GM21360 (cell line): ENCODE measurements at regions not wholly inside any gene's neighbourhood (a gene's known extent, or its start where the extent isn't known, plus 50 kb on each side); places are given as distances from the start of the nearest gene placed in this dataset.
"Not testable (repeated sequence)": the region's sequence is repeated elsewhere in the genome, so short reads cannot be mapped to it uniquely, and the experiment has no call there.

Source experiments
- ATAC-seq: cut with Tn5 transposase; IDR thresholded peaks from one replicate; pipeline ENCODE4 v1.9.1; 2021; ENCODE audit warnings: mild to moderate bottlenecking, moderate library complexity; ENCODE audit not compliant: unreplicated experiment

DNA sequence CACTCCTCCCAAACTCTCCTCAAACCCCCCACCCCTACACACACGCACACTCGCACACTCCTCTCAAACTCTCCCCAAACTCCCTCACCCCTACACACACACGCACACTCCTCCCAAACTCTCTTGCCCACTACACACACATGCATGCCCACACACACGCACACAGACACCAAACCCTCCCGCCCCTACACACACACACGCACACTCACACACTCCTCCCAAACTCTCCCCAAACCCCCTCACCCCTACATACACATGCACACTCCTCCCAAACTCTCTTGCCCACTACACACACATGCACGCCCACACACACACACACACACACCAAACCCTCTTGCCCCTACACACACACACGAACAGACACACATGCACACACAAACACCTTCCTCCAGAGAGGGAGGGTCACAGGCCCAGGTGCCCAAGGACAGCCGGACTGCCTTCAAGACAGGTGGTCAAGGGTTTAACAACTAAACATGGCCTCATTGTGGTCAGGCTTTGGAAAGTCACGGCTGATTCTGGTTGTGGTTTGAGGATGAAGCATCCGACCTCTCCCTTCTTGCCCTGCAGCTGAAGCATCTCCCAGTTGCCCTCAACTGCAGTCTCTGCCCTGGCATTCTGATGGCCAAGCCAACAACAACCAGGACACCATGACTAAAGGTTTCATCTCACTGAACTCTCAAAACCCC is 72.3 kb upstream of the SNTG2 start:
- no peak for ATAC-seq

GRCh38 chr2:877747-878146 is 72.9 kb upstream of the SNTG2 start:
- no peak for ATAC-seq

GRCh38 chr2:875687-876615 is 74.7 kb upstream of the SNTG2 start:
- no peak for ATAC-seq

DNA sequence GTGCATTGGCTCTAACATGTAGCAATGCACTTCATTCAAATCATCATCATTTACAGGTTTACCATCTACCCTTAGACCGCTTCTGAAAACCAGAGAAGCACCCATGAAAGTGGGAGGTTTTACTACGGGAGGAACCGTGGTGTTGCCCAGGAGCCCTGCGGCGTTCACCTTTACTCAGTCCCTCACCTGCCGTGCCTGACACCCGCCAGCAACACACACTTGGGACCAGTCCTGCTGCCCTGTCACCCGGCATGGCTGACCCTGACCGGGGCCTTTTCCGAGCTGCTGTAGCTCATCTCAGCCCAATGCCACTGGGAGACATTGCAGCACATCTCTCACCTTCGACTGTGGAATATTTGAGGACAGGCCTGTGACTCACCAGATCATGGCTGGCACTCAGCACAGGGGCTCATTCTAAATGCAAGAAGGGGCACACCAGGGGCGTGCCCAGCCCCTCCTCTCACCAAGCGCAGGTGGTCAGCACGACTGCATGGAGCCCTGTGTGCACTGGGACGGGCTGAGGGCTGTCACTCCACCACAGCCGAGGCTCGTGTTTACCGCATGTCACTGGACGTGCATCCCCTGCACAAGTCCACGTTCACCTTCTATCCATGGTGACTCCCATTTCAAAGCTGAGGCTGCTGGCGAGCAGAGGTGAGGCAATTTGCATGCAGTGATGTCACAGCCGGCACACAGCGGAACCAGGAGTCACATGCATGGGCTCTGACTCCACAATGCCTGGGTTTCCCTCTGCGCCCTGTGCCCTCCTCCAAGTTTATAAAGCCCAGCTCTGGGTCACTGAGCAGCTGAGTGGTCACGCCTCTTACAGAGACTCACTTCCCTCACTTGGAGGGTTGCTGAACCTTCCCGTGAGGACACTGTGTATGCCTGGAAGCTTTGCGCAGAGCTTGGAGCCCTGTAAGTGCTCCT is 76.7 kb upstream of the SNTG2 start:
- ATAC-seq = no peak

DNA sequence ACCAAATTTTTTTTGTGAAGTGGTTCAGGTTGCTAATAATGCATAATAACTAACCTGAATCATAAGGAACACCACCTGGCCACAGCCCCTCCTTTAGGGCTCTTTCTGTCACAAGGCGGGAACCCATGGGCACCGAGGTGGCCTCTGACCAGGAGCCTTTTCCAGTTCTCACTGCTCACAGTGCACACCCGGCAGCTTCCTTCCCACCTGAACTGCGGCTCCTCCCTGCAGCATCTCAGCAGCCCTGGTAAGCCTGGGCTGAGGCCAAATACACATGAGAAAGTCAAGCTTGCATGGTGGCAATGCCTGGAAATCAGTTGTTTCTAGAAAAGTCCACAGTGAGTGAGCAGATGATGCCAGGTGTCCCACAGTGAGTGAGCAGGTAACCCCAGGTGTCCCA is 77.6 kb upstream of the SNTG2 start:
- ATAC-seq = no peak

DNA sequence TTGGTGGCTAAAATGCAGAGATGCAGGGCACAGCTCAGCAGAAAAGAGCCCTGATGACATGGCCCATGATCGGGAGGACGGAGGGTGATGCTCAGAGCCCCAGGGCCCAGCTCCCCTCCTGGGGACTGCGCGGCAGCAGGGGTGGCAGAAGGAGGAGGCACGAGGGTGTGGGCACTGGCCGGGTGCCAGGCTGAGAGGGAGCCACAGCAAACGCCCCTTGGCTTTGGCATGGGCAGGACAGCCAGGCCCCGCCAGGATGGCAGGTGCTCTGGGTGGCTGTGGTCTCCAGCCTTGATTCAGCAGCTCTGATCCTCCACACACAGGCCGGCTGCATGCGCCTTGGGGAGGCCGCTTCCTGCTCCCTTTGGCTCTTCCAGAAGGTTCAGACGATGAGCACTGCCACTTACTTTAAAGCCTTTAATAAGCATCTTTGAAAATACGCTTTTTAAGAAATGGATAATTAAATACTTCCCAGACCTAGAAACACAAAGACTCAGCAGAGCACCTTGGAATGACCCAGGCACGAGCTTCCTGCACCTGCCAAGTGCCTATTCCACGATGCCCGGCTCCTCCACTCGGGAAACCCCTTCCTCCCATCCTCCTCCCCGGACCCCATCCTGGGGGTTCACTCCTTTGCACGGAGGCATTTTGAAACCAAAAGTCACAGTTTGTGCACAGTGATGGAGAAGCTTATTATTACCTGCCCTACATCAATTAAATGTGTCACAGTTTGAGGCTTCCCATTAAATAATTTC is 78.5 kb upstream of the SNTG2 start:
- no peak for ATAC-seq

DNA sequence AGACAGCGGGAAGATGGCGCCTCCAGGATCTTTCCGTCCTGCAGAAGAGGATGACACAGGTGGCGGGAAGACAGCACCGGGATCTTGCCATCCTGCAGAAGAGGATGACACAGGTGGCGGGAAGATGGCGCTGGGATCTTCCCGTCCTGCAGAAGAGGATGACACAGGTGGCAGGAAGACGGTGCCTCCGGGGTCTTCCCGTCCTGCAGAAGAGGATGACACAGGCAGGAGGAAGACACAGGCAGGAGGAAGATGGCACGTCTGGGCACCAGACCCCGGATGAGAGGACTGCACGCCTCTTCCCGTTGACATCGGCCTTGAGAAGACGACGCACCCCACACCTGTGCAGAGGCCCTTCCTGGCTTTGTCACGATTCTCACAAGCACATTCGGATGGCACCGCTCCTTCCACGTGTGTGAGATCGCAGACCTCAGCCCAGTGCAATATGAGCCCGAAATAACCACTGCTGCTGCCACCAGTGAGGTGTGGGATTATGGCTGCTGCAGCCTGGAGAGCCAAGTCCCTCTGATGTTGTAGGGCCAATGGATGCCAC is 79.4 kb upstream of the SNTG2 start:
- ATAC-seq = no peak

GRCh38 chr2:870426-870825 is 80.2 kb upstream of the SNTG2 start:
- ATAC-seq = no peak

- no peak for ATAC-seq
These were observed 80.8 kb upstream of the SNTG2 start for GRCh38 chr2:869894-870293.

DNA sequence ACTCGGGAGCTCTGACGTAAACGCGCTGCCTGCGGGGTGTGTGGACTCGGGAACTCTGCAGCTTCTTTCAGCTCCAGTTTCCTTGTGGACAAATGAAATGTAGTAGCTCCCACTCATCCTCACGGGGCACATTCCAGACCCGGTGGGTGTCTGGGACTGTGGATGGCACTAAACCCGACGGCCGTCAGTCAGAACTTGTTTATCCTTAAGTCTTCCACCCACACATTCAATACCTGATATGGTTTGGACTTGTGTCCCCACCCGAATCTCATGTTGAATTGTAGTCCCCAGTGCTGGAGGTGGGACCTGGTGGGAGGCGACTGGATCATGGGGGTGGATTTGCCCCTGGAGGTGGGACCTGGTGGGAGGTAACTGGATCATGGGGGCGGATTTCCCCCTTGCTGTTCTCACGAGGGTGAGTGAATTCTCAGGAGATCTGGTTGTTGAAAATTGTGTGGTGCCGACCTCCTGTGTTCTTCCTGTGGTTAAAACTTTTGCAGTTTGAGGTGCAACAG is 81.2 kb upstream of the SNTG2 start:
- ATAC-seq = no peak

GRCh38 chr2:868857-869256 is 81.8 kb upstream of the SNTG2 start:
- ATAC-seq = not testable (repeated sequence)

- no peak for ATAC-seq
These were observed 83.4 kb upstream of the SNTG2 start for GRCh38 chr2:867296-867695.

- ATAC-seq = no peak
These were observed 83.8 kb upstream of the SNTG2 start for GRCh38 chr2:866887-867286.

GRCh38 chr2:866009-866680 is 84.5 kb upstream of the SNTG2 start:
- no peak for ATAC-seq

GRCh38 chr2:864501-865106 is 86.0 kb upstream of the SNTG2 start:
- no peak for ATAC-seq

DNA sequence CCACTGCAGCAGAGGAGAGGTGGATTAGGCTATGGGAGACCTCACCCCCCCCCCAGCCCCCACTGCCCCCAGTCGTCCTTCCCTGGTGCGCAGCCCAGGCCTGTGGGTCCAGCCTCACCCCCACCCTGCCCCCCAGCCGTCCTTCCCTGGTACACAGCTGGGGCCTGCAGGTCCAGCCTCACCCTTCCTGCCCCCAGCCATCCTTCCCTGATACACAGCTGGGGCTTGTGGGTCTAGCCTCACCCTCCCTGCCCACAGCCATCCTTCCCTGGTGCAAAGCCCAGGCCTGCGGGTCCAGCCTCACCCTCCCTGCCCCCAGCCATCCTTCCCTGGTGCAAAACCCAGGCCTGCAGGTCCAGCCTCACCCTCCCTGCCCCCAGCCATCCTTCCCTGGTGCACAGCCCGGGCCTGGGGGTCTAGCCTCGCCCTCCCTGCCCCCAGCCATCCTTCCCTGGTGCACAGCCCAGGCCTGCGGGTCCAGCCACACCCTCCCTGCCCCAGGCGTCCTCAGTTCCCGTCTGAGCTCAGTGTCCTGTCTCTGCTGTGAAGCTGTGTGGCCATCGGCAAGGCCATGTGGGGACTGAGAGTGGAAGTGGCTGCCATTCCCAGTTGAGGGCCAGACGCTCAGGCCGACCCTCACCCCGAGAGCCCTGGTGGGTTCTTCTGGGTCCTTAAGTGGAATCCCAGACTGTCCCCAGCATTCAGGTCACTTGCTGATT is 86.8 kb upstream of the SNTG2 start:
- ATAC-seq = no peak

DNA sequence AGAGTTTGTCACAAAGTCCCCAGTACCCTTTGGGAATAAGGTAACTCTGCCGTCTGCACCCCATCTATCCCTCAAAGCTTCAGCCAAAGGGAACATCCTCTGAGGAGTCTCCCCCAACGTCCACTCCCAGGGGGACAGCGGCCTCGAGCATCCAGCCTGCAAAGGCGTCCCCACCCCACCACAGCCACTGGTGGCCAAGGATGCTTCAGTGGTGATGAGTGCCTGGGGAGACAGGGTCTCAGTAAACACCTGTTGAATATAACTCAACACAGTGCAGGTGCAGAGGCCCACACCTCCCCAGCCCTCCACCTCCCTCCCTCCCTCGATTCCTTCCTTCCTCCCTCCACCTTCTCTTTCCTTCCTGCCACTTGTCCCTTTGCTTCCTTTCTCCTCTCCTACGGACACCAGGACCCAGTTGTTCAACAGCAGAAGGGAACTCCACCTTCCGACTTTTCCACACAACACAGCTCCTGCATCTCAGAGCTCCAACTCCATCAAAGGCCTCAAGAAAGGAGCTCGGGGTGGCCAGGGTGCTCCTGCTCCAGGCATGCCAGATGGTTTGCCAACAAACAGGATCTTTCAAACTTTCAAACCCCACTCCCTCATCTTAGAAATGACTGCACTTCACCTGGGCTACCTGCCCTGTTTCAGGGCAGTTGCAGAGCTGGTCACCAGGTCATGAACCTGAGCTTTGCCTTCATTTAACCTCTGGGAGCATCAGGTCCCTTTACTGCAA is 87.8 kb upstream of the SNTG2 start:
- no peak for ATAC-seq

GRCh38 chr2:862355-862687 is 88.3 kb upstream of the SNTG2 start:
- ATAC-seq = no peak
